ENCODE measurements at regions not wholly inside any gene's neighbourhood (a gene's known extent, or its start where the extent isn't known, plus 50 kb on each side); places are given as distances from the start of the nearest gene placed in this dataset.

GRCh38 chr4:155434904-155435303 lies 58.1 kb upstream of the MAP9 start:
- Histone ChIP-seq H3K9me3 (ENCODE audit: control insufficient read depth, insufficient read depth, low read depth, low read length) (no peaks in the 10 kb centered on the region), H3K4me3 (ENCODE audit: low read depth, low read length) (no peak overlapping the region), H3K36me3 (ENCODE audit: control insufficient read depth in 2 of 2, insufficient read depth in 1 of 2, low read length in 2 of 2) (no peaks in the 10 kb centered on the region), H3K4me1 (ENCODE audit: control insufficient read depth, insufficient read depth, low read length) (peaks cover 3% of the 10 kb centered on the region; the same call in 1 of the 2 replicates), H3K27ac (ENCODE audit: extremely low read depth, low read depth, low read length) (no peak overlapping the region)
- TF ChIP-seq GLI2 (tag by site-specific recombination; IDR thresholded peaks at IDR 0.05; ENCODE audit: borderline replicate concordance, low read depth) (no peak), BCL11B (tag by site-specific recombination; IDR thresholded peaks at IDR 0.05; ENCODE audit: low read depth) (no peak), ZFP3 (tag by site-specific recombination; IDR thresholded peaks at IDR 0.05; ENCODE audit: low read depth) (no peak), ZNF747 (tag by site-specific recombination; IDR thresholded peaks at IDR 0.05) (no peak), ZNF830 (tag by site-specific recombination; IDR thresholded peaks at IDR 0.05; ENCODE audit: low read depth) (no peak), ZNF560 (tag by site-specific recombination; IDR thresholded peaks at IDR 0.05; ENCODE audit: borderline replicate concordance) (no peak), ZNF239 (tag by site-specific recombination; IDR thresholded peaks at IDR 0.05) (no peak), ZNF23 (tag by site-specific recombination; IDR thresholded peaks at IDR 0.05; ENCODE audit: borderline replicate concordance) (no peak)
- TF ChIP-seq, protein P1, sequence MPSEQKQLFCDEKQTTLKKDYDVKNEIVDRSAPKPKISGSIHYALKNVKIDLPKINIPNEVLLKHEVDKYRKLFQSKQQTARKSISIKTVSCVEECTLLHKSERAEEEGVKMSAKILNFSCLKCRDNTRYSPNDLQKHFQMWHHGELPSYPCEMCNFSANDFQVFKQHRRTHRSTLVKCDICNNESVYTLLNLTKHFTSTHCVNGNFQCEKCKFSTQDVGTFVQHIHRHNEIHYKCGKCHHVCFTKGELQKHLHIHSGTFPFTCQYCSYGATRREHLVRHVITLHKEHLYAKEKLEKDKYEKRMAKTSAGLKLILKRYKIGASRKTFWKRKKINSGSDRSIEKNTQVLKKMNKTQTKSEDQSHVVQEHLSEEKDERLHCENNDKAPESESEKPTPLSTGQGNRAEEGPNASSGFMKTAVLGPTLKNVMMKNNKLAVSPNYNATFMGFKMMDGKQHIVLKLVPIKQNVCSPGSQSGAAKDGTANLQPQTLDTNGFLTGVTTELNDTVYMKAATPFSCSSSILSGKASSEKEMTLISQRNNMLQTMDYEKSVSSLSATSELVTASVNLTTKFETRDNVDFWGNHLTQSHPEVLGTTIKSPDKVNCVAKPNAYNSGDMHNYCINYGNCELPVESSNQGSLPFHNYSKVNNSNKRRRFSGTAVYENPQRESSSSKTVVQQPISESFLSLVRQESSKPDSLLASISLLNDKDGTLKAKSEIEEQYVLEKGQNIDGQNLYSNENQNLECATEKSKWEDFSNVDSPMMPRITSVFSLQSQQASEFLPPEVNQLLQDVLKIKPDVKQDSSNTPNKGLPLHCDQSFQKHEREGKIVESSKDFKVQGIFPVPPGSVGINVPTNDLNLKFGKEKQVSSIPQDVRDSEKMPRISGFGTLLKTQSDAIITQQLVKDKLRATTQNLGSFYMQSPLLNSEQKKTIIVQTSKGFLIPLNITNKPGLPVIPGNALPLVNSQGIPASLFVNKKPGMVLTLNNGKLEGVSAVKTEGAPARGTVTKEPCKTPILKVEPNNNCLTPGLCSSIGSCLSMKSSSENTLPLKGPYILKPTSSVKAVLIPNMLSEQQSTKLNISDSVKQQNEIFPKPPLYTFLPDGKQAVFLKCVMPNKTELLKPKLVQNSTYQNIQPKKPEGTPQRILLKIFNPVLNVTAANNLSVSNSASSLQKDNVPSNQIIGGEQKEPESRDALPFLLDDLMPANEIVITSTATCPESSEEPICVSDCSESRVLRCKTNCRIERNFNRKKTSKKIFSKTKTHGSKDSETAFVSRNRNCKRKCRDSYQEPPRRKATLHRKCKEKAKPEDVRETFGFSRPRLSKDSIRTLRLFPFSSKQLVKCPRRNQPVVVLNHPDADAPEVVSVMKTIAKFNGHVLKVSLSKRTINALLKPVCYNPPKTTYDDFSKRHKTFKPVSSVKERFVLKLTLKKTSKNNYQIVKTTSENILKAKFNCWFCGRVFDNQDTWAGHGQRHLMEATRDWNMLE (tag by site-specific recombination; conservative IDR thresholded peaks at IDR 0.05; ENCODE audit: low read depth): no peak
- TF ChIP-seq, protein P2, sequence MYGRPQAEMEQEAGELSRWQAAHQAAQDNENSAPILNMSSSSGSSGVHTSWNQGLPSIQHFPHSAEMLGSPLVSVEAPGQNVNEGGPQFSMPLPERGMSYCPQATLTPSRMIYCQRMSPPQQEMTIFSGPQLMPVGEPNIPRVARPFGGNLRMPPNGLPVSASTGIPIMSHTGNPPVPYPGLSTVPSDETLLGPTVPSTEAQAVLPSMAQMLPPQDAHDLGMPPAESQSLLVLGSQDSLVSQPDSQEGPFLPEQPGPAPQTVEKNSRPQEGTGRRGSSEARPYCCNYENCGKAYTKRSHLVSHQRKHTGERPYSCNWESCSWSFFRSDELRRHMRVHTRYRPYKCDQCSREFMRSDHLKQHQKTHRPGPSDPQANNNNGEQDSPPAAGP (tag by site-specific recombination; IDR thresholded peaks at IDR 0.05): no peak
- ChIA-PET CTCF (interaction anchor here (0.6 to 0.7 kb wide), 2 partner anchors 156 to 360 kb away, joined by 3 read pairs; no protein-coding TSS in a partner anchor), POLR2A (no interaction called here)

DNA sequence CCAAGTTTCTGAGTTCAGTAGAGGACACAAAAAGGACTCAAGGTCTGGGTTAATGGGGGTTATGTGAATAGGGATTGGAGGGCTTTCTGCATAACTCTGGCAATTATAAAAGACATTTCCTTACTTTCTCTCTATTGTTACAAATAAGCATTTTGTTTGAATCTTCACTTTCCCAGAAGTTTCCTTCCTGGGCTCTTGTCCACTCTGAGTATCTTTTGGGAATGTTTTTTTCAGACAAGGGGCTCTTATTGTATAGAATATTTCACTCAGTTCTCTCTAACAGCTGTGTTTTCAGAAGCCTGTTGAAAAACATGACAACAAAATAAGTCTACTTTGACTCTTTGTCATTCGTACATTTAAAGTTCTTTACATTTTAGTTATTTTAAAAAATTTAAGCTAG lies 57.6 kb upstream of the MAP9 start:
- no peaks in the 10 kb centered on the region for H3K9me3 ChIP-seq (ENCODE audit: control insufficient read depth, insufficient read depth, low read depth, low read length)
- H3K36me3 ChIP-seq (ENCODE audit: control insufficient read depth in 2 of 2, insufficient read depth in 1 of 2, low read length in 2 of 2): no peaks in the 10 kb centered on the region
- ChIA-PET POLR2A (no interaction called here), CTCF (no interaction called here)
- peaks cover 3% of the 10 kb centered on the region; the same call in 1 of the 2 replicates for H3K4me1 ChIP-seq (ENCODE audit: control insufficient read depth, insufficient read depth, low read length)
- no peak for TF ChIP-seq KLF8 (tag by site-specific recombination; IDR thresholded peaks at IDR 0.05)
- TF ChIP-seq GLI4 (tag by site-specific recombination; IDR thresholded peaks at IDR 0.05): no peak
- TF ChIP-seq ZNF133 (tag by site-specific recombination; IDR thresholded peaks at IDR 0.05): no peak
- H3K4me3 ChIP-seq (ENCODE audit: low read depth, low read length): no peak overlapping the region
- H3K27ac ChIP-seq (ENCODE audit: extremely low read depth, low read depth, low read length): no peak overlapping the region

DNA sequence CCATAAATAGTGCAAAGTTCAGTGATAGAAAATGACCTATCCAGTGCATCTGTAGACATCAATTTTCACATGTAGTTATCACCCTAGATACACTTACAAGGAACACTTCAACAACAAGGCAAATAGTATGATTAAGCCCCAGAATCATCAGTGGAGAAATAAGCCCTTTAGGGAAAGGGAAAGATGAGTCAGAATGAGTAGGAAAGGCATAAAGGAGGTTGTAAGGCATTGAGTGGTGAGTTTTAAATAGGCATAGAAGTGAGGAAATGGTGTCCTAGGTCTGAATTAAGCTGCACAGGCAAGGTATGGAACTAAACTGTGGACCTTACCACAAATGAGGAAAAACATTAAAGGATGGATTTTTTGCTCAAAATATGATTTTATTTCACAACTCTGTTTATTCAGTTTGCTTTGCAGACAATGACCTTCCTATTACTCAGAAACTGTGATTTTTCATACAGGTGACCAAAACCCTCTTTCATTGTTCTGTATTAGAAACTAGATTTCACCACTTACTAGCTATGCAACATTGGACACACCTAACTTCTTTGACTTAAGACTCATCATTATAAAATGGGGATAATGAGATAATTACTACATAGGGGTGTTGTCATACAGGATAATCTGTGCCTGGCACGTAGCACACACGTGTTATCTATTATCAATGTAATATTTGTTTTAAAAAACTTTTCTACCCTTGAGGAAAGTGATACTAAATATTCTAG lies 57.0 kb upstream of the MAP9 start:
- no peaks in the 10 kb centered on the region for H3K36me3 ChIP-seq (ENCODE audit: control insufficient read depth in 2 of 2, insufficient read depth in 1 of 2, low read length in 2 of 2)
- H3K9me3 ChIP-seq (ENCODE audit: control insufficient read depth, insufficient read depth, low read depth, low read length): no peaks in the 10 kb centered on the region
- H3K27ac ChIP-seq (ENCODE audit: extremely low read depth, low read depth, low read length): no peak overlapping the region
- peaks cover 3% of the 10 kb centered on the region; the same call in 1 of the 2 replicates for H3K4me1 ChIP-seq (ENCODE audit: control insufficient read depth, insufficient read depth, low read length)
- ChIA-PET CTCF (no interaction called here), POLR2A (no interaction called here)
- H3K4me3 ChIP-seq (ENCODE audit: low read depth, low read length): no peak overlapping the region
- no peak for TF ChIP-seq HOXD13 (CRISPR knock-in tag; IDR thresholded peaks at IDR 0.05; ENCODE audit: borderline replicate concordance)
- TF ChIP-seq SP3 (tag by site-specific recombination; IDR thresholded peaks at IDR 0.05): no peak
- TF ChIP-seq ZNF624 (tag by site-specific recombination; IDR thresholded peaks at IDR 0.05): no peak
- TF ChIP-seq, protein P3, sequence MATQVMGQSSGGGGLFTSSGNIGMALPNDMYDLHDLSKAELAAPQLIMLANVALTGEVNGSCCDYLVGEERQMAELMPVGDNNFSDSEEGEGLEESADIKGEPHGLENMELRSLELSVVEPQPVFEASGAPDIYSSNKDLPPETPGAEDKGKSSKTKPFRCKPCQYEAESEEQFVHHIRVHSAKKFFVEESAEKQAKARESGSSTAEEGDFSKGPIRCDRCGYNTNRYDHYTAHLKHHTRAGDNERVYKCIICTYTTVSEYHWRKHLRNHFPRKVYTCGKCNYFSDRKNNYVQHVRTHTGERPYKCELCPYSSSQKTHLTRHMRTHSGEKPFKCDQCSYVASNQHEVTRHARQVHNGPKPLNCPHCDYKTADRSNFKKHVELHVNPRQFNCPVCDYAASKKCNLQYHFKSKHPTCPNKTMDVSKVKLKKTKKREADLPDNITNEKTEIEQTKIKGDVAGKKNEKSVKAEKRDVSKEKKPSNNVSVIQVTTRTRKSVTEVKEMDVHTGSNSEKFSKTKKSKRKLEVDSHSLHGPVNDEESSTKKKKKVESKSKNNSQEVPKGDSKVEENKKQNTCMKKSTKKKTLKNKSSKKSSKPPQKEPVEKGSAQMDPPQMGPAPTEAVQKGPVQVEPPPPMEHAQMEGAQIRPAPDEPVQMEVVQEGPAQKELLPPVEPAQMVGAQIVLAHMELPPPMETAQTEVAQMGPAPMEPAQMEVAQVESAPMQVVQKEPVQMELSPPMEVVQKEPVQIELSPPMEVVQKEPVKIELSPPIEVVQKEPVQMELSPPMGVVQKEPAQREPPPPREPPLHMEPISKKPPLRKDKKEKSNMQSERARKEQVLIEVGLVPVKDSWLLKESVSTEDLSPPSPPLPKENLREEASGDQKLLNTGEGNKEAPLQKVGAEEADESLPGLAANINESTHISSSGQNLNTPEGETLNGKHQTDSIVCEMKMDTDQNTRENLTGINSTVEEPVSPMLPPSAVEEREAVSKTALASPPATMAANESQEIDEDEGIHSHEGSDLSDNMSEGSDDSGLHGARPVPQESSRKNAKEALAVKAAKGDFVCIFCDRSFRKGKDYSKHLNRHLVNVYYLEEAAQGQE (tag by site-specific recombination; IDR thresholded peaks at IDR 0.05): no peak
- no peak for TF ChIP-seq ZBTB48 (tag by site-specific recombination; IDR thresholded peaks at IDR 0.05)
- no peak for TF ChIP-seq ZNF510 (tag by site-specific recombination; IDR thresholded peaks at IDR 0.05; ENCODE audit: insufficient replicate concordance)
- TF ChIP-seq TRIM28 (IDR thresholded peaks at IDR 0.05; ENCODE audit: borderline replicate concordance, low read length): no peak
- no peak for TF ChIP-seq REPIN1 (tag by site-specific recombination; IDR thresholded peaks at IDR 0.05; ENCODE audit: low read depth)

Measured in HEK293 (cell line).